ENCODE measurements at regions not wholly inside any gene's neighbourhood (a gene's known extent, or its start where the extent isn't known, plus 50 kb on each side); places are given as distances from the start of the nearest gene placed in this dataset.
"Not testable (repeated sequence)": the region's sequence is repeated elsewhere in the genome, so short reads cannot be mapped to it uniquely, and the experiment has no call there.

DNA sequence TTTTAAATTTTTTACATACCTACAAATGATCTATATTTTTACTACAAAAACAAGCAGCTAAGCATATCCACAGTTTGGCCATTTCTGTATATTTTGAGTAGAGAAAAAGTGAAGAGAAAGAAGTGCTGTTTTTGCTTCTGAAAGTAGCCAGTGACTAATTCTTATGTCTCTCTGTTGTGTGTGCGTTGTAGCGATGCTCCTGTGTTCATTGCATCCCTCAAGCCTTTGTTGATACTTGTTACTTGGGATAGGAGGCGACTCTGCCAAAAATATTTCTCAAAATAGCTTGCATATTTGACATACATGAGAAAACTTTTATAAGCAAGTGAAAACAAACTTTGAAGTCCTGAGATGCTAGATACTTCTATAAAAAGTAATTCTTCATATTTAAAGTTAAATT lies 714.1 kb downstream of the FSCB start:
- Histone ChIP-seq H3K27me3 (ENCODE audit: control insufficient read depth, insufficient read depth, low read length) (no peaks in the 10 kb centered on the region), H3K9me3 (ENCODE audit: control insufficient read depth, low read depth, low read length) (no peaks in the 10 kb centered on the region), H3K4me3 (ENCODE audit: low read length) (no peak overlapping the region), H3K27ac (ENCODE audit: low read length) (no peak overlapping the region), H3K36me3 (ENCODE audit: control insufficient read depth, insufficient read depth, low read length) (no peaks in the 10 kb centered on the region), H3K4me1 (ENCODE audit: control insufficient read depth, insufficient read depth, low read length) (no peaks in the 10 kb centered on the region)
- no peak for DNase-seq
- WGBS (ENCODE audit: insufficient coverage, low lambda C conversion rate): 100% methylated on average over 2 of the region's 3 CpGs

GRCh38 chr14:43790681-43791080 lies 716.4 kb downstream of the FSCB start:
- no peaks in the 10 kb centered on the region for H3K27me3 ChIP-seq (ENCODE audit: control insufficient read depth, insufficient read depth, low read length)
- no peak overlapping the region for H3K27ac ChIP-seq (ENCODE audit: low read length)
- WGBS (ENCODE audit: insufficient coverage, low lambda C conversion rate): 90% methylated on average over 2 of the region's 4 CpGs
- no peaks in the 10 kb centered on the region for H3K36me3 ChIP-seq (ENCODE audit: control insufficient read depth, insufficient read depth, low read length)
- no peak overlapping the region for H3K4me3 ChIP-seq (ENCODE audit: low read length)
- no peak for DNase-seq
- H3K4me1 ChIP-seq (ENCODE audit: control insufficient read depth, insufficient read depth, low read length): no peaks in the 10 kb centered on the region
- H3K9me3 ChIP-seq (ENCODE audit: control insufficient read depth, low read depth, low read length): no peaks in the 10 kb centered on the region

DNA sequence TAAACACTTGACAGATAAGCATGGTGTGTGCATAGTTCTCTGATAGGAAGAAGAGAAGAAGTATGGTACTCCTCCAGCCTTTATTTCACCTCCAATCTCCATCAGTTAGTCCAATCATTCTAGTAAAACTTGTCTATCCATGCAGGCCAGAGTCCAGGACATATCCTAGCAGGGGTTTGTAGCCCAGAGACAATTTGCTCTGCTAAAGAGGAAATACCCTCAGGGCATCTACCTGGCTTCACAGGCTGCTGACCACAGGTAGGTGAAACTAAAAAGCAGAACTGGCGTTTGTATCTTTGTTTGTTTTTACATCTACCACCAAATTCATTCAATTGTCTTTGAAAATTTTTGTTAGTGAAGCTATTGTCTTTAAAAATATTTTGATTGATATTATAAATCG lies 717.6 kb downstream of the FSCB start:
- H3K4me3 ChIP-seq (ENCODE audit: low read length): no peak overlapping the region
- no peak overlapping the region for H3K27ac ChIP-seq (ENCODE audit: low read length)
- no peak for DNase-seq
- no peaks in the 10 kb centered on the region for H3K27me3 ChIP-seq (ENCODE audit: control insufficient read depth, insufficient read depth, low read length)
- H3K9me3 ChIP-seq (ENCODE audit: control insufficient read depth, low read depth, low read length): no peaks in the 10 kb centered on the region
- WGBS (ENCODE audit: insufficient coverage, low lambda C conversion rate): 89% methylated on average over 2 of the region's 2 CpGs
- H3K4me1 ChIP-seq (ENCODE audit: control insufficient read depth, insufficient read depth, low read length): no peaks in the 10 kb centered on the region
- no peaks in the 10 kb centered on the region for H3K36me3 ChIP-seq (ENCODE audit: control insufficient read depth, insufficient read depth, low read length)

- no peak overlapping the region for H3K27ac ChIP-seq (ENCODE audit: low read length)
- no peaks in the 10 kb centered on the region for H3K27me3 ChIP-seq (ENCODE audit: control insufficient read depth, insufficient read depth, low read length)
- no peaks in the 10 kb centered on the region for H3K4me1 ChIP-seq (ENCODE audit: control insufficient read depth, insufficient read depth, low read length)
- DNase-seq: no peak
- H3K4me3 ChIP-seq (ENCODE audit: low read length): no peak overlapping the region
- no peaks in the 10 kb centered on the region for H3K36me3 ChIP-seq (ENCODE audit: control insufficient read depth, insufficient read depth, low read length)
- no CpG with 5 or more reads among the region's 13 CpGs for WGBS (ENCODE audit: insufficient coverage, low lambda C conversion rate)
- H3K9me3 ChIP-seq (ENCODE audit: control insufficient read depth, low read depth, low read length): no peaks in the 10 kb centered on the region
Measured at GRCh38 chr14:43786066-43786762, 720.9 kb downstream of the FSCB start.

DNA sequence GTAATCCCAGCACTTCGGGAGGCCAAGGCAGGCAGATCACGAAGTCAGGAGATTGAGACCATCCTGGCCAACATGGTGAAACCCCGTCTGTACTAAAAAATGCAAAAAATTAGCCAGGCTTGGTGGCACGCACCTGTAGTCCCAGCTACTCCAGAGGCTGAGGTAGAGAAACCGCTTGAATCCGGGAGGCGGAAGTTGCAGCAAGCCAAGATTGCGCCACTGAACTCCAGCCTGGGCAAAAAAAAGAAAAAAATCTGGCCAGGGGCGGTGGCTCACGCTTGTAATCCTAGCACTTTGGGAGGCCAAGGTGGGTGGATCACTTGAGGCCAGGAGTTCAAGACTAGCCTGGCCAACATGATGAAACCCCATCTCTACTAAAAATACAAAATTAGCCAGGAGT lies 722.7 kb downstream of the FSCB start:
- not testable (repeated sequence) for H3K27me3 ChIP-seq (ENCODE audit: control insufficient read depth, insufficient read depth, low read length); H3K4me1 ChIP-seq (ENCODE audit: control insufficient read depth, insufficient read depth, low read length); H3K4me3 ChIP-seq (ENCODE audit: low read length); H3K9me3 ChIP-seq (ENCODE audit: control insufficient read depth, low read depth, low read length); H3K36me3 ChIP-seq (ENCODE audit: control insufficient read depth, insufficient read depth, low read length); DNase-seq; H3K27ac ChIP-seq (ENCODE audit: low read length)
- no CpG with 5 or more reads among the region's 10 CpGs for WGBS (ENCODE audit: insufficient coverage, low lambda C conversion rate)

- WGBS (ENCODE audit: insufficient coverage, low lambda C conversion rate): no CpG with 5 or more reads among the region's 2 CpGs
- no peaks in the 10 kb centered on the region for H3K4me1 ChIP-seq (ENCODE audit: control insufficient read depth, insufficient read depth, low read length)
- H3K4me3 ChIP-seq (ENCODE audit: low read length): no peak overlapping the region
- no peak overlapping the region for H3K27ac ChIP-seq (ENCODE audit: low read length)
- DNase-seq: no peak
- no peaks in the 10 kb centered on the region for H3K9me3 ChIP-seq (ENCODE audit: control insufficient read depth, low read depth, low read length)
- no peaks in the 10 kb centered on the region for H3K27me3 ChIP-seq (ENCODE audit: control insufficient read depth, insufficient read depth, low read length)
- H3K36me3 ChIP-seq (ENCODE audit: control insufficient read depth, insufficient read depth, low read length): no peaks in the 10 kb centered on the region
Measured at GRCh38 chr14:43778937-43779639, 728.0 kb downstream of the FSCB start.

DNA sequence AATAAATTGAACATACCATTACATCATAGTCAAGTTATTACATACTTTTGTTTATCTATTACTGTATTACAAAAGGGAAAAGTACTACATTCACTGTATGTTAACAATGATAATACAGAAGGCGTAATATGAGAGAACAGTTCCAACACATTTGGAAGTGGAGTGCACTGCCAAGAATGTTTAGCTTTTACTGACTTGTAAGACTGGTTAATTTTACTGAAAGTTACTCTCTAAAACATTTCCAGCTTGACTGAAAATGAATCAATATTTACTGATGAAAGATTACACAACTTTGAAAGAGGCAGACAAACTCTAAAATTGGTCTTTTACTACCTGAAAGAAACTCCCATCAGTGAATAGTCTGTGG lies 728.5 kb downstream of the FSCB start:
- DNase-seq: no peak
- Histone ChIP-seq H3K27ac (ENCODE audit: low read length) (no peak overlapping the region), H3K27me3 (ENCODE audit: control insufficient read depth, insufficient read depth, low read length) (no peaks in the 10 kb centered on the region), H3K36me3 (ENCODE audit: control insufficient read depth, insufficient read depth, low read length) (no peaks in the 10 kb centered on the region), H3K9me3 (ENCODE audit: control insufficient read depth, low read depth, low read length) (no peaks in the 10 kb centered on the region), H3K4me3 (ENCODE audit: low read length) (no peak overlapping the region), H3K4me1 (ENCODE audit: control insufficient read depth, insufficient read depth, low read length) (no peaks in the 10 kb centered on the region)
- WGBS (ENCODE audit: insufficient coverage, low lambda C conversion rate): 63% methylated on average over 1 of the region's 1 CpG

- H3K4me1 ChIP-seq (ENCODE audit: control insufficient read depth, insufficient read depth, low read length): no peaks in the 10 kb centered on the region
- DNase-seq: no peak
- H3K9me3 ChIP-seq (ENCODE audit: control insufficient read depth, low read depth, low read length): no peaks in the 10 kb centered on the region
- H3K4me3 ChIP-seq (ENCODE audit: low read length): no peak overlapping the region
- H3K36me3 ChIP-seq (ENCODE audit: control insufficient read depth, insufficient read depth, low read length): no peaks in the 10 kb centered on the region
- no peaks in the 10 kb centered on the region for H3K27me3 ChIP-seq (ENCODE audit: control insufficient read depth, insufficient read depth, low read length)
- no peak overlapping the region for H3K27ac ChIP-seq (ENCODE audit: low read length)
Measured at GRCh38 chr14:43765474-43765873, 741.6 kb downstream of the FSCB start.

- no peaks in the 10 kb centered on the region for H3K36me3 ChIP-seq (ENCODE audit: control insufficient read depth, insufficient read depth, low read length)
- DNase-seq: no peak
- 80% methylated on average over 1 of the region's 1 CpG for WGBS (ENCODE audit: insufficient coverage, low lambda C conversion rate)
- no peak overlapping the region for H3K4me3 ChIP-seq (ENCODE audit: low read length)
- no peak overlapping the region for H3K27ac ChIP-seq (ENCODE audit: low read length)
- no peaks in the 10 kb centered on the region for H3K9me3 ChIP-seq (ENCODE audit: control insufficient read depth, low read depth, low read length)
- H3K4me1 ChIP-seq (ENCODE audit: control insufficient read depth, insufficient read depth, low read length): no peaks in the 10 kb centered on the region
- no peaks in the 10 kb centered on the region for H3K27me3 ChIP-seq (ENCODE audit: control insufficient read depth, insufficient read depth, low read length)
Measured at GRCh38 chr14:43764433-43764832, 742.6 kb downstream of the FSCB start.

GRCh38 chr14:43755707-43756106 lies 751.4 kb downstream of the FSCB start:
- DNase-seq: no peak
- Histone ChIP-seq H3K36me3 (ENCODE audit: control insufficient read depth, insufficient read depth, low read length) (no peaks in the 10 kb centered on the region), H3K27ac (ENCODE audit: low read length) (no peak overlapping the region), H3K27me3 (ENCODE audit: control insufficient read depth, insufficient read depth, low read length) (no peaks in the 10 kb centered on the region), H3K4me1 (ENCODE audit: control insufficient read depth, insufficient read depth, low read length) (no peaks in the 10 kb centered on the region), H3K9me3 (ENCODE audit: control insufficient read depth, low read depth, low read length) (no peaks in the 10 kb centered on the region), H3K4me3 (ENCODE audit: low read length) (no peak overlapping the region)
- 100% methylated on average over 3 of the region's 6 CpGs for WGBS (ENCODE audit: insufficient coverage, low lambda C conversion rate)

GRCh38 chr14:43754838-43755237 lies 752.2 kb downstream of the FSCB start:
- 100% methylated on average over 1 of the region's 3 CpGs for WGBS (ENCODE audit: insufficient coverage, low lambda C conversion rate)
- no peak overlapping the region for H3K27ac ChIP-seq (ENCODE audit: low read length)
- H3K36me3 ChIP-seq (ENCODE audit: control insufficient read depth, insufficient read depth, low read length): no peaks in the 10 kb centered on the region
- no peaks in the 10 kb centered on the region for H3K27me3 ChIP-seq (ENCODE audit: control insufficient read depth, insufficient read depth, low read length)
- DNase-seq: no peak
- no peaks in the 10 kb centered on the region for H3K4me1 ChIP-seq (ENCODE audit: control insufficient read depth, insufficient read depth, low read length)
- H3K4me3 ChIP-seq (ENCODE audit: low read length): no peak overlapping the region
- no peaks in the 10 kb centered on the region for H3K9me3 ChIP-seq (ENCODE audit: control insufficient read depth, low read depth, low read length)

All from large intestine (tissue), 3 donors.